BE2C (cell line): ENCODE measurements at regions not wholly inside any gene's neighbourhood (a gene's known extent, or its start where the extent isn't known, plus 50 kb on each side); places are given as distances from the start of the nearest gene placed in this dataset.

ENCODE experiments used
- DNase-seq: peaks from one replicate; pipeline ENCODE4 v3.0.0-alpha.2; 2020
- H3K27me3 ChIP-seq: fragments of 250-450 bp; sonication (Bioruptor Pico); 2 replicates; pipeline ENCODE4 v1.5.1; 2020; ENCODE audit warnings: mild to moderate bottlenecking
- H3K36me3 ChIP-seq: fragments of 250-450 bp; sonication (Bioruptor Pico); 2 replicates; pipeline ENCODE4 v1.5.1; 2020; ENCODE audit warnings: mild to moderate bottlenecking
- H3K4me1 ChIP-seq: fragments of 250-450 bp; sonication (Bioruptor Pico); 2 replicates; pipeline ENCODE4 v1.5.1; 2020
- H3K4me3 ChIP-seq: 2 replicates; pipeline ENCODE4 v1.5.1; 2011; ENCODE audit warnings: low read depth, low read length
- H3K9me3 ChIP-seq: fragments of 250-450 bp; sonication (Bioruptor Pico); 2 replicates; pipeline ENCODE4 v1.5.1; 2020
- CTCF ChIP-seq: IDR thresholded peaks from 2 replicates; pipeline ENCODE4 v1.5.1; 2012; ENCODE audit warnings: mild to moderate bottlenecking, low read depth, low read length

GRCh38 chr5:1659100-1659981 is 135.6 kb upstream of the LPCAT1 start:
- TF ChIP-seq CTCF = no peak
- no peak overlapping the region for H3K4me3 ChIP-seq
- H3K36me3 ChIP-seq = no peaks in the 10 kb centered on the region
- no peaks in the 10 kb centered on the region for H3K4me1 ChIP-seq
- H3K9me3 ChIP-seq = no peaks in the 10 kb centered on the region
- DNase-seq = no peak
- peaks cover 54% of the 10 kb centered on the region for H3K27me3 ChIP-seq

- no peak for DNase-seq
- H3K4me3 ChIP-seq = no peak overlapping the region
- H3K27me3 ChIP-seq = peaks cover 58% of the 10 kb centered on the region
- no peaks in the 10 kb centered on the region for H3K9me3 ChIP-seq
- H3K36me3 ChIP-seq = no peaks in the 10 kb centered on the region
- no peak for TF ChIP-seq CTCF
- no peaks in the 10 kb centered on the region for H3K4me1 ChIP-seq
These were observed 134.9 kb upstream of the LPCAT1 start for GRCh38 chr5:1658665-1659064.

- H3K36me3 ChIP-seq = no peaks in the 10 kb centered on the region
- H3K4me1 ChIP-seq = no peaks in the 10 kb centered on the region
- peaks cover 63% of the 10 kb centered on the region for H3K27me3 ChIP-seq
- H3K4me3 ChIP-seq = no peak overlapping the region
- no peaks in the 10 kb centered on the region for H3K9me3 ChIP-seq
- no peak for TF ChIP-seq CTCF
- DNase-seq = no peak
These were observed 133.5 kb upstream of the LPCAT1 start for GRCh38 chr5:1657161-1657741.

GRCh38 chr5:1656271-1656975 is 132.7 kb upstream of the LPCAT1 start:
- TF ChIP-seq CTCF = no peak
- no peak for DNase-seq
- Histone ChIP-seq H3K4me3 (no peak overlapping the region), H3K27me3 (peaks cover 63% of the 10 kb centered on the region), H3K36me3 (no peaks in the 10 kb centered on the region), H3K9me3 (no peaks in the 10 kb centered on the region), H3K4me1 (no peaks in the 10 kb centered on the region)

- no peak for TF ChIP-seq CTCF
- Histone ChIP-seq H3K4me1 (no peaks in the 10 kb centered on the region), H3K36me3 (no peaks in the 10 kb centered on the region), H3K27me3 (peaks cover 63% of the 10 kb centered on the region), H3K4me3 (no peak overlapping the region), H3K9me3 (no peaks in the 10 kb centered on the region)
- DNase-seq = no peak
These were observed 131.9 kb upstream of the LPCAT1 start for GRCh38 chr5:1655496-1656270.
